HUDEP-2 (cell line): ENCODE measurements at regions not wholly inside any gene's neighbourhood (a gene's known extent, or its start where the extent isn't known, plus 50 kb on each side); places are given as distances from the start of the nearest gene placed in this dataset.
A peak's percentile ranks its signal among the peaks of the same experiment; 100 is the strongest.

Experiments used
- DNase-seq, 76 experiments: peaks; one replicate each; lab custom pipeline; 2025; ENCODE audit not compliant: unreplicated experiment in 76 of 76; lab: John Stamatoyannopoulos, UW

- no peak for DNase-seq
These were observed 223.1 kb upstream of the GRIP1 start for GRCh38 chr12:66902020-66902419.

- DNase-seq = peak in 1 of 76 experiments; percentile 1
These were observed 225.0 kb upstream of the GRIP1 start for GRCh38 chr12:66903782-66904396.

GRCh38 chr12:66905201-66905600, 226.3 kb upstream of the GRIP1 start:
- DNase-seq = no peak

GRCh38 chr12:66910366-66910974, 231.6 kb upstream of the GRIP1 start:
- DNase-seq = no peak

- DNase-seq = peak in 25 of 76 experiments; percentile 0 to 56 (median 15)
These were observed 236.5 kb upstream of the GRIP1 start for GRCh38 chr12:66915306-66915904.

- DNase-seq = peak in 2 of 76 experiments; percentile 5 to 13
These were observed 237.3 kb upstream of the GRIP1 start for GRCh38 chr12:66916189-66916588.

GRCh38 chr12:66919466-66919865, 240.6 kb upstream of the GRIP1 start:
- no peak for DNase-seq

GRCh38 chr12:66920205-66920604, 241.3 kb upstream of the GRIP1 start:
- DNase-seq = peak in 67 of 76 experiments; percentile 10 to 91 (median 56)

- DNase-seq = no peak
These were observed 242.3 kb upstream of the GRIP1 start for GRCh38 chr12:66921151-66921550.

GRCh38 chr12:66925083-66925482, 246.2 kb upstream of the GRIP1 start:
- no peak for DNase-seq

GRCh38 chr12:66929121-66929520, 250.2 kb upstream of the GRIP1 start:
- DNase-seq = no peak

GRCh38 chr12:66931091-66931490, 252.2 kb upstream of the GRIP1 start:
- DNase-seq = no peak

GRCh38 chr12:66932126-66932525, 253.2 kb upstream of the GRIP1 start:
- no peak for DNase-seq

- no peak for DNase-seq
These were observed 255.6 kb upstream of the GRIP1 start for GRCh38 chr12:66934302-66935062.

GRCh38 chr12:66941150-66941549, 262.3 kb upstream of the GRIP1 start:
- no peak for DNase-seq

- no peak for DNase-seq
These were observed 264.0 kb upstream of the GRIP1 start for GRCh38 chr12:66942741-66943465.

GRCh38 chr12:66944365-66944764, 265.5 kb upstream of the GRIP1 start:
- no peak for DNase-seq

- DNase-seq = no peak
These were observed 266.4 kb upstream of the GRIP1 start for GRCh38 chr12:66945189-66945817.

GRCh38 chr12:66947119-66947518, 268.2 kb upstream of the GRIP1 start:
- DNase-seq = no peak

- no peak for DNase-seq
These were observed 273.8 kb upstream of the GRIP1 start for GRCh38 chr12:66952668-66953067.
